OCI-LY7 (cell line): ENCODE measurements at regions not wholly inside any gene's neighbourhood (a gene's known extent, or its start where the extent isn't known, plus 50 kb on each side); places are given as distances from the start of the nearest gene placed in this dataset.

Experiments
- BruUV-seq: library from RNA; stranded (reverse); fragments of 400-500 nt; replicated peaks from 2 replicates; lab custom pipeline; 2021; lab: Mats Ljungman, UMichigan
- CTCF ChIA-PET: fragments of 300-600 bp; sonication (Branson Sonifier 250); formaldehyde crosslinking; loops from one replicate; lab custom pipeline; 2022; ENCODE audit warnings: antibody characterized with exemption; ENCODE audit not compliant: unreplicated experiment; lab: Charles Lee
- POLR2A ChIA-PET: fragments of 300-600 bp; sonication (Branson Sonifier 250); formaldehyde crosslinking; loops from one replicate; lab custom pipeline; 2022; ENCODE audit warnings: antibody characterized with exemption; lab: Charles Lee
- DNase-seq: peaks from one replicate; pipeline ENCODE4 v3.0.0-alpha.2; 2015; ENCODE audit warnings: low spot score
- H2AFZ ChIP-seq: fragments of 200-600 bp; sonication (generic), shearing (Covaris generic); 2 replicates; pipeline ENCODE4 v1.6.1; 2014; ENCODE audit warnings: mild to moderate bottlenecking, antibody characterized with exemption, low read length, moderate library complexity
- H3K27ac ChIP-seq: fragments of 200-600 bp; sonication (generic); 2 replicates; pipeline ENCODE4 v1.5.1; 2014; ENCODE audit warnings: mixed run types, low read depth, mild to moderate bottlenecking, moderate library complexity, low read length, inconsistent platforms; ENCODE audit not compliant: poor library complexity, severe bottlenecking
- H3K36me3 ChIP-seq: fragments of 200-600 bp; sonication (generic); 2 replicates; pipeline ENCODE4 v1.6.1; 2014; ENCODE audit warnings: mild to moderate bottlenecking, antibody characterized with exemption, low read length, moderate library complexity, mixed read lengths; ENCODE audit not compliant: insufficient read depth
- H3K4me1 ChIP-seq: fragments of 200-600 bp; sonication (generic); 2 replicates; pipeline ENCODE4 v1.5.1; 2014; ENCODE audit warnings: mild to moderate bottlenecking, low read length; ENCODE audit not compliant: insufficient read depth, poor library complexity, severe bottlenecking
- H3K4me2 ChIP-seq: fragments of 200-600 bp; sonication (generic); 2 replicates; pipeline ENCODE4 v1.6.1; 2014; ENCODE audit warnings: mild to moderate bottlenecking, low read length
- H3K4me3 ChIP-seq: fragments of 200-600 bp; sonication (generic); 2 replicates; pipeline ENCODE4 v1.5.1; 2014; ENCODE audit warnings: mild to moderate bottlenecking, low read depth, low read length; ENCODE audit not compliant: poor library complexity, severe bottlenecking
- H3K79me2 ChIP-seq: fragments of 200-600 bp; sonication (generic); 2 replicates; pipeline ENCODE4 v1.6.1; 2016; ENCODE audit warnings: low read depth, mild to moderate bottlenecking, low read length, moderate library complexity, mixed read lengths; ENCODE audit not compliant: insufficient read depth
- H3K9me2 ChIP-seq: fragments of 200-600 bp; sonication (generic); 2 replicates; pipeline ENCODE4 v1.6.1; 2016; ENCODE audit warnings: mild to moderate bottlenecking, low read length, mixed read lengths; ENCODE audit not compliant: insufficient read depth
- H3K9me3 ChIP-seq: fragments of 200-600 bp; sonication (generic); 2 replicates; pipeline ENCODE4 v1.6.1; 2014; ENCODE audit warnings: mild to moderate bottlenecking, mixed run types, low read length, mixed read lengths
- H4K20me1 ChIP-seq: fragments of 200-600 bp; sonication (generic); 2 replicates; pipeline ENCODE4 v1.6.1; 2014; ENCODE audit warnings: mild to moderate bottlenecking, antibody characterized with exemption, low read length, moderate library complexity, mixed read lengths; ENCODE audit not compliant: insufficient read depth
- EZH2phosphoT487 ChIP-seq: fragments of 200-600 bp; sonication (generic); IDR thresholded peaks from 2 replicates; pipeline ENCODE4 v1.6.1; 2018; ENCODE audit warnings: low read depth, borderline replicate concordance, mild to moderate bottlenecking, mixed run types, antibody characterized with exemption, low read length, moderate library complexity, mixed read lengths
- intact Hi-C: fragments of 100-400 bp; cut with micrococcal nuclease; formaldehyde crosslinking; loops from one replicate; pipeline ENCODE4 v1.10.0; 2022; ENCODE audit not compliant: unreplicated experiment
- TF ChIP-seq, protein P1 (sequence below): fragments of 200-600 bp; sonication (generic); conservative IDR thresholded peaks from 2 replicates; pipeline ENCODE4 v1.5.1; 2014; ENCODE audit warnings: mild to moderate bottlenecking, antibody characterized with exemption, low read length, moderate library complexity, mixed read lengths

DNA sequence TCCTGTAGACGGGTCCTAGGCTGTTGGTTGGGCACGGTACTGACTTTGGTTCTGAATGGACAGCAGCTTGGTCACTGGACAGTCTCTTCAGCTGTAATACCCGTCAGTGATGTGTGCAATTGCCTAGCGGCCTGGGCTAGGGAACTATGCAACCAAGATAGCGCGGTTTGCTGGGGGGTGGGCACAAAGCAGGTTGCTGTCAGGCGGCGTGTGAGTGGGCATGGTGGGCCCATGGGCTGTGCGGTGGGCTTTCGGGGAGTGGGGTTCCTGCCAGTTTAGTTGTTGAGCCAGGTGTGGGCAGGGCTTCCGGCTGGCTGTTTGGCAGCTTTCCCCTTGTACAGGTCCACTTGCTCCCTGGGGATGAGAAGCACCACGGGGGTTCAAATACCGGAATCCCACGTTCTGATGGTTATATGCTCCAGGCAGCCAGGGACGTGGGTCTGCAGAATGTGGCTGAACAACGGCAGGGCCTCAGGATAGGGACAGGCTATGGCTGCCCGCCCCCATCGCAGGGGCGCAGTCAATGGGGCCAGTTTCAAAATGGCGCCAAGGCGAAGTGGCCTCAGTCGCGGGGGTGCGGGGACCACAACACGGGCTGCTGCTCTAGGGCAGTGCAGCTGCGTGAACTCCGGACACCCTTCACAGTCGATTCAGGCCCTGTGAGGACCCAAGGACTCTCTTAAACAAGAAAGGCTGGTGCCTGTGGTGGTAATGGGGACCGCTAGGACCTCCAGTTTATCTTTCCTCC, 407.5 kb upstream of the FIGN start:
- no peaks in the 10 kb centered on the region for H4K20me1 ChIP-seq
- POLR2A ChIA-PET = no interaction called here
- no peaks in the 10 kb centered on the region for H3K79me2 ChIP-seq

DNA sequence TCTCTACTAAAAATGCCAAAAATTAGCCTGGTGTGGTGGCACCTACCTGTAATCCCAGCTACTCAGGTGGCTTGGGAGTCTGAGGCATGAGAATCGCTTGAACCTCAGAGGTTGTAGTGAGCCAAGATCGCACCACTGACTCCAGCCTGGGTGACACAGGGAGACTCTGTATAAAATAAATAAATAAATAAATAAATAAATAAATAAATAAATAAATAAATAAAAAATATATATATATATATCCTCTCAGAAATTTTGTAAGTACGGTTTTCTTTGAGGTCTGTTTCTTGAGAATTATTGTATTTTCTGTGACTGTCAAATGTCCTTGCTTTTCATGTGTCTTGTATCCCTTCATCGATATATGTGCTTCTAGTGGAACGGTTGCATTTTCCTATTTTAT, 406.9 kb upstream of the FIGN start:
- H3K4me2 ChIP-seq = no peak overlapping the region
- H3K27ac ChIP-seq = no peak overlapping the region
- no peaks in the 10 kb centered on the region for H3K4me1 ChIP-seq
- H3K9me2 ChIP-seq = no peaks in the 10 kb centered on the region
- no peaks in the 10 kb centered on the region for H3K9me3 ChIP-seq
- H3K79me2 ChIP-seq = no peaks in the 10 kb centered on the region
- ChIA-PET CTCF (no interaction called here), POLR2A (interaction anchor here (0.6 to 1.6 kb wide), 2 partner anchors 10 to 213 kb away, joined by 3 to 4 read pairs; no protein-coding TSS in a partner anchor)
- no TSS peak for BruUV-seq
- no peaks in the 10 kb centered on the region for H4K20me1 ChIP-seq
- no peak overlapping the region for H2AFZ ChIP-seq
- no peaks in the 10 kb centered on the region for H3K36me3 ChIP-seq
- intact Hi-C loops = no loop called here
- no peak for DNase-seq
- TF ChIP-seq EZH2phosphoT487 = no peak
- TF ChIP-seq, protein P1, sequence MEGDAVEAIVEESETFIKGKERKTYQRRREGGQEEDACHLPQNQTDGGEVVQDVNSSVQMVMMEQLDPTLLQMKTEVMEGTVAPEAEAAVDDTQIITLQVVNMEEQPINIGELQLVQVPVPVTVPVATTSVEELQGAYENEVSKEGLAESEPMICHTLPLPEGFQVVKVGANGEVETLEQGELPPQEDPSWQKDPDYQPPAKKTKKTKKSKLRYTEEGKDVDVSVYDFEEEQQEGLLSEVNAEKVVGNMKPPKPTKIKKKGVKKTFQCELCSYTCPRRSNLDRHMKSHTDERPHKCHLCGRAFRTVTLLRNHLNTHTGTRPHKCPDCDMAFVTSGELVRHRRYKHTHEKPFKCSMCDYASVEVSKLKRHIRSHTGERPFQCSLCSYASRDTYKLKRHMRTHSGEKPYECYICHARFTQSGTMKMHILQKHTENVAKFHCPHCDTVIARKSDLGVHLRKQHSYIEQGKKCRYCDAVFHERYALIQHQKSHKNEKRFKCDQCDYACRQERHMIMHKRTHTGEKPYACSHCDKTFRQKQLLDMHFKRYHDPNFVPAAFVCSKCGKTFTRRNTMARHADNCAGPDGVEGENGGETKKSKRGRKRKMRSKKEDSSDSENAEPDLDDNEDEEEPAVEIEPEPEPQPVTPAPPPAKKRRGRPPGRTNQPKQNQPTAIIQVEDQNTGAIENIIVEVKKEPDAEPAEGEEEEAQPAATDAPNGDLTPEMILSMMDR = no peak
- no peak overlapping the region for H3K4me3 ChIP-seq

More for the DNA sequence above, 407.5 kb upstream of the FIGN start:
- Histone ChIP-seq H3K36me3 (no peaks in the 10 kb centered on the region), H3K9me2 (no peaks in the 10 kb centered on the region), H2AFZ (no peak overlapping the region), H3K9me3 (no peaks in the 10 kb centered on the region), H3K4me3 (no peak overlapping the region), H3K4me1 (no peaks in the 10 kb centered on the region), H3K27ac (no peak overlapping the region), H3K4me2 (no peak overlapping the region)
- DNase-seq = no peak
- intact Hi-C loops = no loop called here
- CTCF ChIA-PET = no interaction called here
- no peak for TF ChIP-seq EZH2phosphoT487
- TF ChIP-seq, protein P1 = no peak
- no TSS peak for BruUV-seq

DNA sequence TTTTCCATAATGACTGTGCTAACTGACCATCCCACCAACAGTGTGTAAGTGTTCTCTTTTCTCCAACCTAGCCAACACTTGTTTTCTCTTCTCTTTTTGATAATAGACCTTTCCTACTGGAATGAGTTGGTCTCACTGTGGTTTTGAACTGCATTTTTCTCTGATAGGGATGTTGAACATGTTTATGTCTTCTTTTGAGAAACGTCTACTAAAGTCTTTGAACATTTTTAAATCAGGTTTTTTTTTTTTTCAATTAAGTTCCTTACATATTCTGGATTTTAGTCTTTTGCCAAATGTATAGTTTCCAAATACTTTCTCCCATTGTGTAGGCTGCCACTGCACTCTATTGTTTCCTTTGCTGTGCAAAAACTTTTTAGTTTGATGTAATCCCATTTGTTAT, 405.5 kb upstream of the FIGN start:
- no peak for TF ChIP-seq EZH2phosphoT487
- TF ChIP-seq, protein P1 = no peak

More for the DNA sequence above, 405.5 kb upstream of the FIGN start:
- CTCF ChIA-PET = no interaction called here
- Histone ChIP-seq H3K9me2 (no peaks in the 10 kb centered on the region), H3K27ac (no peak overlapping the region), H3K36me3 (no peaks in the 10 kb centered on the region), H3K79me2 (no peaks in the 10 kb centered on the region), H4K20me1 (no peaks in the 10 kb centered on the region), H2AFZ (no peak overlapping the region), H3K9me3 (no peaks in the 10 kb centered on the region), H3K4me2 (no peak overlapping the region), H3K4me1 (no peaks in the 10 kb centered on the region), H3K4me3 (no peak overlapping the region)
- BruUV-seq = no TSS peak
- POLR2A ChIA-PET = interaction anchor here (0.5 to 1.6 kb wide), 3 partner anchors 8 to 29 kb away, joined by 3 to 5 read pairs (median 4); no protein-coding TSS in a partner anchor
- intact Hi-C loops = no loop called here
- no peak for DNase-seq
